DOHH2 (cell line): ENCODE measurements at regions not wholly inside any gene's neighbourhood (a gene's known extent, or its start where the extent isn't known, plus 50 kb on each side); places are given as distances from the start of the nearest gene placed in this dataset.

Source experiments
- CTCF ChIP-seq: fragments of 200-600 bp; sonication (generic); IDR thresholded peaks from one replicate; pipeline ENCODE4 v1.5.1; 2014; ENCODE audit warnings: antibody characterized with exemption, mild to moderate bottlenecking, low read depth, low read length; ENCODE audit not compliant: poor library complexity, severe bottlenecking
- EZH2phosphoT487 ChIP-seq: fragments of 200-600 bp; sonication (generic); IDR thresholded peaks from 2 replicates; pipeline ENCODE4 v1.6.1; 2017; ENCODE audit warnings: borderline replicate concordance, mild to moderate bottlenecking, antibody characterized with exemption, low read length, moderate library complexity, mixed read lengths

GRCh38 chr13:94896719-94897317 is 184.5 kb upstream of the SOX21 start:
- TF ChIP-seq CTCF: no peak
- no peak for TF ChIP-seq EZH2phosphoT487
